IgD-negative memory B cell (primary cell): ENCODE measurements at regions not wholly inside any gene's neighbourhood (a gene's known extent, or its start where the extent isn't known, plus 50 kb on each side); places are given as distances from the start of the nearest gene placed in this dataset.
"Not testable (repeated sequence)": the region's sequence is repeated elsewhere in the genome, so short reads cannot be mapped to it uniquely, and the experiment has no call there.

Experiments used
- H3K27ac Mint-ChIP-seq, 3 donors: one replicate each; pipeline ENCODE4 v1.8.0; 2020 to 2022; ENCODE audit warnings: mild to moderate bottlenecking in 3 of 3, mixed read lengths in 3 of 3, moderate library complexity in 1 of 3
- H3K27me3 Mint-ChIP-seq: one replicate; pipeline ENCODE4 v1.8.0; 2021; ENCODE audit warnings: mixed read lengths
- H3K36me3 Mint-ChIP-seq: one replicate; pipeline ENCODE4 v1.8.0; 2020; ENCODE audit warnings: mild to moderate bottlenecking, mixed read lengths
- H3K4me1 Mint-ChIP-seq, 3 donors: one replicate each; pipeline ENCODE4 v1.8.0; 2020 to 2022; ENCODE audit warnings: mixed read lengths in 3 of 3, mild to moderate bottlenecking in 1 of 3
- H3K4me3 Mint-ChIP-seq, 4 donors: one replicate each; pipeline ENCODE4 v1.8.0; 2020 to 2022; ENCODE audit warnings: mild to moderate bottlenecking in 4 of 4, mixed read lengths in 4 of 4, moderate library complexity in 3 of 4
- H3K9me3 Mint-ChIP-seq, 3 donors: one replicate each; pipeline ENCODE4 v1.8.0; 2020 to 2021; ENCODE audit warnings: mixed read lengths in 3 of 3, mild to moderate bottlenecking in 1 of 3

- H3K4me1 Mint-ChIP-seq = no peaks in the 10 kb centered on the region
- H3K27ac Mint-ChIP-seq = no peak overlapping the region
- no peaks in the 10 kb centered on the region for H3K36me3 Mint-ChIP-seq
- peaks cover 3% of the 10 kb centered on the region for H3K27me3 Mint-ChIP-seq
- H3K4me3 Mint-ChIP-seq = no peak overlapping the region
- H3K9me3 Mint-ChIP-seq = peaks cover 9 to 30% (median 13%) of the 10 kb centered on the region in 3 donors
These were observed 125.7 kb upstream of the RNF32 start for GRCh38 chr7:156514851-156515250.

GRCh38 chr7:156511426-156511825 is 129.1 kb upstream of the RNF32 start:
- Mint-ChIP-seq H3K4me1 (no peaks in the 10 kb centered on the region), H3K36me3 (peaks cover 4% of the 10 kb centered on the region), H3K9me3 (peaks cover 11 to 48% (median 23%) of the 10 kb centered on the region in 3 donors), H3K27me3 (peaks cover 2% of the 10 kb centered on the region), H3K27ac (no peak overlapping the region), H3K4me3 (no peak overlapping the region)

GRCh38 chr7:156510966-156511365 is 129.6 kb upstream of the RNF32 start:
- Mint-ChIP-seq H3K27me3 (no peaks in the 10 kb centered on the region), H3K9me3 (peaks cover 11 to 48% (median 21%) of the 10 kb centered on the region in 3 donors), H3K36me3 (peaks cover 6% of the 10 kb centered on the region), H3K4me1 (no peaks in the 10 kb centered on the region), H3K4me3 (peak overlapping the region in 1 of 4 donors; percentile 23), H3K27ac (no peak overlapping the region)

GRCh38 chr7:156509216-156509615 is 131.4 kb upstream of the RNF32 start:
- Mint-ChIP-seq H3K4me3 (no peak overlapping the region), H3K9me3 (peaks cover 11 to 42% (median 18%) of the 10 kb centered on the region in 3 donors), H3K27me3 (peaks cover 1% of the 10 kb centered on the region), H3K4me1 (no peaks in the 10 kb centered on the region), H3K27ac (no peak overlapping the region), H3K36me3 (peaks cover 6% of the 10 kb centered on the region)

- Mint-ChIP-seq H3K27ac (no peak overlapping the region), H3K9me3 (peaks cover 9 to 28% (median 12%) of the 10 kb centered on the region in 3 donors), H3K36me3 (peaks cover 6% of the 10 kb centered on the region), H3K4me1 (no peaks in the 10 kb centered on the region), H3K27me3 (peaks cover 1% of the 10 kb centered on the region), H3K4me3 (no peak overlapping the region)
These were observed 134.7 kb upstream of the RNF32 start for GRCh38 chr7:156505876-156506275.

- Mint-ChIP-seq H3K4me1 (no peaks in the 10 kb centered on the region), H3K27me3 (peaks cover 1% of the 10 kb centered on the region), H3K4me3 (no peak overlapping the region), H3K36me3 (peaks cover 6% of the 10 kb centered on the region), H3K27ac (no peak overlapping the region), H3K9me3 (peaks cover 3 to 18% (median 12%) of the 10 kb centered on the region in 3 donors)
These were observed 135.7 kb upstream of the RNF32 start for GRCh38 chr7:156504687-156505545.

- H3K4me1 Mint-ChIP-seq = no peaks in the 10 kb centered on the region
- H3K36me3 Mint-ChIP-seq = peaks cover 2% of the 10 kb centered on the region
- peaks cover 3 to 10% (median 5%) of the 10 kb centered on the region in 3 donors for H3K9me3 Mint-ChIP-seq
- H3K27ac Mint-ChIP-seq = no peak overlapping the region
- peaks cover 1% of the 10 kb centered on the region for H3K27me3 Mint-ChIP-seq
- H3K4me3 Mint-ChIP-seq = no peak overlapping the region
These were observed 136.6 kb upstream of the RNF32 start for GRCh38 chr7:156504006-156504405.

GRCh38 chr7:156503196-156503595 is 137.4 kb upstream of the RNF32 start:
- Mint-ChIP-seq H3K36me3 (peaks cover 2% of the 10 kb centered on the region), H3K4me1 (no peaks in the 10 kb centered on the region), H3K27me3 (peaks cover 1% of the 10 kb centered on the region), H3K27ac (no peak overlapping the region), H3K4me3 (no peak overlapping the region), H3K9me3 (peaks cover 0 to 2% (median 2%) of the 10 kb centered on the region in 3 donors)

- H3K36me3 Mint-ChIP-seq, H3K4me1 Mint-ChIP-seq, H3K9me3 Mint-ChIP-seq, H3K4me3 Mint-ChIP-seq, H3K27ac Mint-ChIP-seq, H3K27me3 Mint-ChIP-seq: not testable (repeated sequence)
These were observed 138.8 kb upstream of the RNF32 start for GRCh38 chr7:156501815-156502214.

GRCh38 chr7:156499247-156499881 is 141.2 kb upstream of the RNF32 start:
- Mint-ChIP-seq H3K4me1 (no peaks in the 10 kb centered on the region), H3K27ac (no peak overlapping the region), H3K9me3 (peaks cover 0 to 2% (median 0%) of the 10 kb centered on the region in 3 donors), H3K4me3 (no peak overlapping the region), H3K27me3 (no peaks in the 10 kb centered on the region), H3K36me3 (no peaks in the 10 kb centered on the region)

GRCh38 chr7:156497776-156498509 is 142.6 kb upstream of the RNF32 start:
- Mint-ChIP-seq H3K27ac (no peak overlapping the region), H3K9me3 (peaks cover 0 to 2% (median 0%) of the 10 kb centered on the region in 3 donors), H3K4me3 (no peak overlapping the region), H3K36me3 (no peaks in the 10 kb centered on the region), H3K27me3 (no peaks in the 10 kb centered on the region), H3K4me1 (no peaks in the 10 kb centered on the region)

- H3K27ac Mint-ChIP-seq = no peak overlapping the region
- no peak overlapping the region for H3K4me3 Mint-ChIP-seq
- no peaks in the 10 kb centered on the region for H3K27me3 Mint-ChIP-seq
- no peaks in the 10 kb centered on the region for H3K9me3 Mint-ChIP-seq
- H3K36me3 Mint-ChIP-seq = no peaks in the 10 kb centered on the region
- no peaks in the 10 kb centered on the region for H3K4me1 Mint-ChIP-seq
These were observed 143.7 kb upstream of the RNF32 start for GRCh38 chr7:156496865-156497264.

- H3K36me3 Mint-ChIP-seq = no peaks in the 10 kb centered on the region
- no peaks in the 10 kb centered on the region for H3K9me3 Mint-ChIP-seq
- no peaks in the 10 kb centered on the region for H3K4me1 Mint-ChIP-seq
- H3K4me3 Mint-ChIP-seq = no peak overlapping the region
- no peaks in the 10 kb centered on the region for H3K27me3 Mint-ChIP-seq
- no peak overlapping the region for H3K27ac Mint-ChIP-seq
These were observed 144.2 kb upstream of the RNF32 start for GRCh38 chr7:156496363-156496769.

- H3K4me1 Mint-ChIP-seq = no peaks in the 10 kb centered on the region
- H3K27me3 Mint-ChIP-seq = no peaks in the 10 kb centered on the region
- no peak overlapping the region for H3K4me3 Mint-ChIP-seq
- no peaks in the 10 kb centered on the region for H3K9me3 Mint-ChIP-seq
- no peak overlapping the region for H3K27ac Mint-ChIP-seq
- H3K36me3 Mint-ChIP-seq = no peaks in the 10 kb centered on the region
These were observed 145.6 kb upstream of the RNF32 start for GRCh38 chr7:156494960-156495359.

GRCh38 chr7:156493942-156494341 is 146.6 kb upstream of the RNF32 start:
- Mint-ChIP-seq H3K27ac (no peak overlapping the region), H3K4me1 (no peaks in the 10 kb centered on the region), H3K4me3 (no peak overlapping the region), H3K27me3 (no peaks in the 10 kb centered on the region), H3K36me3 (no peaks in the 10 kb centered on the region), H3K9me3 (no peaks in the 10 kb centered on the region)
